ENCODE measurements at regions not wholly inside any gene's neighbourhood (a gene's known extent, or its start where the extent isn't known, plus 50 kb on each side); places are given as distances from the start of the nearest gene placed in this dataset.

GRCh38 chr4:56092540-56092939, 143.8 kb downstream of the CEP135 start:
- Histone ChIP-seq H3K79me2 (ENCODE audit: low read depth) (no peaks in the 10 kb centered on the region), H2AFZ (no peak overlapping the region), H3F3A (ENCODE audit: insufficient read depth, low read depth) (no peaks in the 10 kb centered on the region), H3K27ac (no peak overlapping the region), H3K9me2 (ENCODE audit: insufficient read depth) (no peaks in the 10 kb centered on the region), H3K36me3 (ENCODE audit: low read depth) (no peaks in the 10 kb centered on the region), H3K4me3 (no peak overlapping the region), H3K27me3 (ENCODE audit: insufficient read depth, low read depth) (no peaks in the 10 kb centered on the region), H3K4me2 (no peak overlapping the region), H3K9me3 (ENCODE audit: insufficient read depth, low read depth) (no peaks in the 10 kb centered on the region), H4K20me1 (ENCODE audit: insufficient read depth) (no peaks in the 10 kb centered on the region), H3K4me1 (replicated peaks; ENCODE audit: insufficient read depth) (no peaks in the 10 kb centered on the region)
- ChIA-PET CTCF (no interaction called here), POLR2A (ENCODE audit: unreplicated experiment) (no interaction called here)
- intact Hi-C loops (cut with micrococcal nuclease; ENCODE audit: unreplicated experiment) = no loop called here
- TF ChIP-seq CTCF (conservative IDR thresholded peaks at IDR 0.05) = no peak
- no peak for TF ChIP-seq EZH2 (IDR thresholded peaks at IDR 0.05; ENCODE audit: low read depth)
- BruUV-seq (replicated peaks) = no TSS peak
- DNase-seq = no peak

- Histone ChIP-seq H3K36me3 (ENCODE audit: low read depth) (no peaks in the 10 kb centered on the region), H3K4me1 (replicated peaks; ENCODE audit: insufficient read depth) (no peaks in the 10 kb centered on the region), H3F3A (ENCODE audit: insufficient read depth, low read depth) (no peaks in the 10 kb centered on the region), H3K9me3 (ENCODE audit: insufficient read depth, low read depth) (no peaks in the 10 kb centered on the region), H3K4me2 (no peak overlapping the region), H4K20me1 (ENCODE audit: insufficient read depth) (no peaks in the 10 kb centered on the region), H3K4me3 (no peak overlapping the region), H3K27me3 (ENCODE audit: insufficient read depth, low read depth) (no peaks in the 10 kb centered on the region), H2AFZ (no peak overlapping the region), H3K27ac (no peak overlapping the region), H3K79me2 (ENCODE audit: low read depth) (no peaks in the 10 kb centered on the region), H3K9me2 (ENCODE audit: insufficient read depth) (no peaks in the 10 kb centered on the region)
- no TSS peak for BruUV-seq (replicated peaks)
- intact Hi-C loops (cut with micrococcal nuclease; ENCODE audit: unreplicated experiment) = no loop called here
- TF ChIP-seq CTCF (conservative IDR thresholded peaks at IDR 0.05) (no peak), EZH2 (IDR thresholded peaks at IDR 0.05; ENCODE audit: low read depth) (no peak)
- POLR2A ChIA-PET (ENCODE audit: unreplicated experiment) = no interaction called here
- CTCF ChIA-PET = no interaction called here
- DNase-seq = no peak
These were observed 137.8 kb downstream of the CEP135 start for GRCh38 chr4:56086561-56086960.

- no TSS peak for BruUV-seq (replicated peaks)
- CTCF ChIA-PET = no interaction called here
These were observed 137.4 kb downstream of the CEP135 start for GRCh38 chr4:56086073-56086541.

More at GRCh38 chr4:56086073-56086541, 137.4 kb downstream of the CEP135 start:
- Histone ChIP-seq H3K4me3 (no peak overlapping the region), H3K27ac (no peak overlapping the region), H3F3A (ENCODE audit: insufficient read depth, low read depth) (no peaks in the 10 kb centered on the region), H4K20me1 (ENCODE audit: insufficient read depth) (no peaks in the 10 kb centered on the region), H3K9me2 (ENCODE audit: insufficient read depth) (no peaks in the 10 kb centered on the region), H3K79me2 (ENCODE audit: low read depth) (no peaks in the 10 kb centered on the region), H3K4me1 (replicated peaks; ENCODE audit: insufficient read depth) (no peaks in the 10 kb centered on the region), H3K36me3 (ENCODE audit: low read depth) (no peaks in the 10 kb centered on the region), H2AFZ (no peak overlapping the region), H3K9me3 (ENCODE audit: insufficient read depth, low read depth) (no peaks in the 10 kb centered on the region), H3K27me3 (ENCODE audit: insufficient read depth, low read depth) (no peaks in the 10 kb centered on the region), H3K4me2 (no peak overlapping the region)
- no peak for TF ChIP-seq CTCF (conservative IDR thresholded peaks at IDR 0.05)
- TF ChIP-seq EZH2 (IDR thresholded peaks at IDR 0.05; ENCODE audit: low read depth) = no peak
- POLR2A ChIA-PET (ENCODE audit: unreplicated experiment) = no interaction called here
- DNase-seq = no peak
- intact Hi-C loops (cut with micrococcal nuclease; ENCODE audit: unreplicated experiment) = no loop called here
